HCT116 (cell line): ENCODE measurements at regions not wholly inside any gene's neighbourhood (a gene's known extent, or its start where the extent isn't known, plus 50 kb on each side); places are given as distances from the start of the nearest gene placed in this dataset.

Experiments used
- ATAC-seq: fragments of 200-7000 bp; cut with Tn5 transposase; 2 replicates; pipeline ENCODE4 v1.9.1; 2020; ENCODE audit warnings: mild to moderate bottlenecking, moderate library complexity
- BruUV-seq: library from RNA; stranded (reverse); fragments of 400-500 nt; replicated peaks from 2 replicates; lab custom pipeline; 2021; lab: Mats Ljungman, UMichigan
- CTCF ChIA-PET: fragments of 300-600 bp; sonication (Branson Sonifier 250); formaldehyde crosslinking; loops from one replicate; lab custom pipeline; 2021; ENCODE audit warnings: antibody characterized with exemption; lab: Charles Lee
- POLR2A ChIA-PET: fragments of 300-600, 350-600 bp; sonication (Branson Sonifier 250); formaldehyde crosslinking; loops from one replicate; lab custom pipeline; 2021; ENCODE audit warnings: antibody characterized with exemption; lab: Charles Lee
- RAD21 ChIA-PET, 2 experiments: fragments of 300-600 bp; sonication (Branson Sonifier 250); formaldehyde crosslinking; loops; one replicate each; lab custom pipeline; 2023; ENCODE audit warnings: low total read pairs in 2 of 2; ENCODE audit not compliant: uncharacterized antibody in 2 of 2, unreplicated experiment in 2 of 2, low non-redundant PET in 1 of 2; lab: Charles Lee
- DNase-seq: peaks from one replicate; pipeline ENCODE4 v3.0.0-alpha.2; 2010; ENCODE audit warnings: low read depth, low spot score
- H2AFZ ChIP-seq: fragments of 200-600 bp; shearing (Covaris generic), sonication (generic); 2 replicates; pipeline ENCODE4 v1.6.1; 2017; ENCODE audit warnings: low read depth, mixed run types, mixed read lengths, antibody characterized with exemption, low read length; ENCODE audit not compliant: poor library complexity, severe bottlenecking
- H3K27ac ChIP-seq: 2 replicates; pipeline ENCODE4 v1.5.1; 2012; ENCODE audit warnings: low read depth, low read length
- H3K27me3 ChIP-seq: fragments of 200-600 bp; sonication (generic); 2 replicates; pipeline ENCODE4 v1.6.1; 2016; ENCODE audit warnings: mixed run types, low read length, mixed read lengths; ENCODE audit not compliant: insufficient read depth
- H3K36me3 ChIP-seq, 2 experiments: fragments of 200-500 bp in 1 of 2; fragments of 200-600 bp in 1 of 2; sonication (Bioruptor generic) in 1 of 2; sonication (generic) in 1 of 2; 2 replicates each; pipeline versions ENCODE4 v1.5.1 to v1.6.1; 2014 to 2016; ENCODE audit warnings: low read length in 2 of 2, inconsistent platforms in 1 of 2, mixed read lengths in 1 of 2, mixed run types in 1 of 2; ENCODE audit not compliant: insufficient read depth in 2 of 2, control insufficient read depth in 1 of 2
- H3K4me1 ChIP-seq, 2 experiments: fragments of 200-600 bp in 1 of 2; sonication (generic) in 1 of 2; 2 replicates each; pipeline versions ENCODE4 v1.5.1 to v1.6.1; 2012 to 2017; ENCODE audit warnings: low read length in 2 of 2, inconsistent platforms in 1 of 2, mild to moderate bottlenecking in 1 of 2, mixed read lengths in 1 of 2, mixed run types in 1 of 2, moderate library complexity in 1 of 2; ENCODE audit not compliant: insufficient read depth in 2 of 2, control insufficient read depth in 1 of 2
- H3K4me2 ChIP-seq: fragments of 200-600 bp; sonication (generic); 2 replicates; pipeline ENCODE4 v1.6.1; 2017; ENCODE audit warnings: mixed run types, low read length, mixed read lengths
- H3K4me3 ChIP-seq, 2 experiments: fragments of 200-600 bp in 1 of 2; sonication (generic) in 1 of 2; replicated peaks in 1 of 2; 2 replicates each; pipeline ENCODE4 v1.5.1; 2011 to 2016; ENCODE audit warnings: low read length in 2 of 2, control low read depth in 1 of 2, low read depth in 1 of 2, mild to moderate bottlenecking in 1 of 2, mixed read lengths in 1 of 2, mixed run types in 1 of 2
- H3K79me2 ChIP-seq: fragments of 200-600 bp; sonication (generic); 2 replicates; pipeline ENCODE4 v1.6.1; 2017; ENCODE audit warnings: mild to moderate bottlenecking, mixed run types, low read length, moderate library complexity, mixed read lengths; ENCODE audit not compliant: insufficient read depth
- H3K9ac ChIP-seq: fragments of 200-600 bp; sonication (generic); 2 replicates; pipeline ENCODE4 v1.6.1; 2016; ENCODE audit warnings: low read length, mixed read lengths
- H3K9me2 ChIP-seq: fragments of 200-600 bp; sonication (generic), shearing (Covaris generic); 2 replicates; pipeline ENCODE4 v1.6.1; 2017; ENCODE audit warnings: mixed run types, mild to moderate bottlenecking, moderate library complexity; ENCODE audit not compliant: insufficient read depth
- H3K9me3 ChIP-seq, 2 experiments: fragments of 200-500 bp in 1 of 2; fragments of 200-600 bp in 1 of 2; sonication (Bioruptor generic) in 1 of 2; sonication (generic) in 1 of 2; 2 replicates each; pipeline ENCODE4 v1.6.1; 2014 to 2017; ENCODE audit warnings: low read length in 2 of 2, mixed read lengths in 2 of 2, inconsistent platforms in 1 of 2, low read depth in 1 of 2, mild to moderate bottlenecking in 1 of 2, mixed run types in 1 of 2, moderate library complexity in 1 of 2; ENCODE audit not compliant: control insufficient read depth in 1 of 2, insufficient read depth in 1 of 2
- H4K20me1 ChIP-seq: fragments of 200-600 bp; sonication (generic), shearing (Covaris generic); 2 replicates; pipeline ENCODE4 v1.6.1; 2017; ENCODE audit warnings: mixed run types, mild to moderate bottlenecking, moderate library complexity; ENCODE audit not compliant: insufficient read depth
- POLR2AphosphoS5 ChIP-seq: IDR thresholded peaks from 2 replicates; pipeline ENCODE4 v1.6.1; 2011; ENCODE audit warnings: mild to moderate bottlenecking, low read depth, low read length, moderate library complexity
- RAD21 ChIP-seq: IDR thresholded peaks from 2 replicates; pipeline ENCODE4 v1.6.1; 2012; ENCODE audit warnings: low read depth, mild to moderate bottlenecking
- SIN3A ChIP-seq: IDR thresholded peaks from 2 replicates; pipeline ENCODE4 v1.6.1; 2012; ENCODE audit warnings: low read depth
- SP1 ChIP-seq: IDR thresholded peaks from 2 replicates; pipeline ENCODE4 v1.6.1; 2012; ENCODE audit warnings: low read depth
- intact Hi-C: fragments of 100-400 bp; cut with micrococcal nuclease; formaldehyde crosslinking; loops from 2 replicates; pipeline ENCODE4 v1.10.0; 2022

- ATAC-seq (no peak), DNase-seq (no peak)
- ChIA-PET RAD21 (no interaction called here), CTCF (no interaction called here), POLR2A (no interaction called here)
- H3K4me1 ChIP-seq, result peaks cover 0 to 13% of the 10 kb centered on the region in 2 experiments; a peak in 2 of 4 replicates
- no TSS peak for BruUV-seq
- TF ChIP-seq RAD21, result no peak
- no peak overlapping the region for H3K4me3 ChIP-seq
- H3K9me2 ChIP-seq, result no peaks in the 10 kb centered on the region
- intact Hi-C loops, result no loop called here
- H3K27ac ChIP-seq, result no peak overlapping the region
- H4K20me1 ChIP-seq, result no peaks in the 10 kb centered on the region
- no peaks in the 10 kb centered on the region for H3K9me3 ChIP-seq
- no peaks in the 10 kb centered on the region for H3K79me2 ChIP-seq
- no peaks in the 10 kb centered on the region for H3K36me3 ChIP-seq
- no peak overlapping the region for H3K4me2 ChIP-seq
- H3K27me3 ChIP-seq, result no peaks in the 10 kb centered on the region
- no peak overlapping the region for H3K9ac ChIP-seq
- no peak overlapping the region for H2AFZ ChIP-seq
Measured at GRCh38 chr3:18070944-18071343, 328.5 kb upstream of the TBC1D5 start.

GRCh38 chr3:18070231-18070630 lies 327.8 kb upstream of the TBC1D5 start:
- POLR2A ChIA-PET, result no interaction called here
- H2AFZ ChIP-seq, result no peak overlapping the region
- intact Hi-C loops, result no loop called here
- no peak overlapping the region for H3K27ac ChIP-seq
- no peaks in the 10 kb centered on the region for H4K20me1 ChIP-seq
- no peak for DNase-seq
- no peak overlapping the region for H3K4me2 ChIP-seq
- H3K4me1 ChIP-seq, result peaks cover 0 to 13% of the 10 kb centered on the region in 2 experiments; a peak in 2 of 4 replicates
- TF ChIP-seq POLR2AphosphoS5 (no peak), SP1 (no peak), SIN3A (no peak)
- TF ChIP-seq, all 23 proteins: peak for 0
- BruUV-seq, result no TSS peak
- no peak overlapping the region for H3K9ac ChIP-seq
- H3K4me3 ChIP-seq, result no peak overlapping the region
- RAD21 ChIA-PET, result no interaction called here
- H3K9me3 ChIP-seq, result no peaks in the 10 kb centered on the region
- no peaks in the 10 kb centered on the region for H3K9me2 ChIP-seq
- CTCF ChIA-PET, result no interaction called here
- no peak for ATAC-seq
- H3K27me3 ChIP-seq, result no peaks in the 10 kb centered on the region
- H3K79me2 ChIP-seq, result no peaks in the 10 kb centered on the region
- H3K36me3 ChIP-seq, result no peaks in the 10 kb centered on the region
